ENCODE measurements at regions not wholly inside any gene's neighbourhood (a gene's known extent, or its start where the extent isn't known, plus 50 kb on each side); places are given as distances from the start of the nearest gene placed in this dataset.
A peak's percentile ranks its signal among the peaks of the same experiment; 100 is the strongest.

- Histone ChIP-seq H3K27me3 (ENCODE audit: control insufficient read depth in 1 of 2, insufficient read depth in 2 of 2, low read length in 2 of 2) (no peaks in the 10 kb centered on the region), H3K27ac (ENCODE audit: extremely low read length, insufficient read depth, low read length) (no peak overlapping the region), H3K9me3 (ENCODE audit: low read length) (peaks cover 40% of the 10 kb centered on the region), H2AFZ (ENCODE audit: low read length) (no peak overlapping the region), H4K20me1 (ENCODE audit: insufficient read depth, low read length) (no peaks in the 10 kb centered on the region), H3K79me2 (ENCODE audit: insufficient read depth, low read length) (no peaks in the 10 kb centered on the region), H3K4me3 (replicated peaks in 1 of 3; ENCODE audit: insufficient read depth in 1 of 3, low read depth in 2 of 3, low read length in 3 of 3) (no peak overlapping the region), H3K9ac (ENCODE audit: insufficient read depth, low read depth, low read length) (no peak overlapping the region), H3K4me2 (ENCODE audit: low read depth, low read length) (no peak overlapping the region), H3K4me1 (ENCODE audit: insufficient read depth, low read length) (no peaks in the 10 kb centered on the region), H3K36me3 (replicated peaks in 1 of 2; ENCODE audit: control insufficient read depth in 1 of 2, insufficient read depth in 2 of 2, low read length in 2 of 2) (no peaks in the 10 kb centered on the region)
- ChIA-PET CTCF (ENCODE audit: low intra/inter-chr PET ratio, low total read pairs) (no interaction called here), POLR2A (no interaction called here)
- ATAC-seq (no peak), FAIRE-seq (no peak), DNase-seq (ENCODE audit: low spot score) (no peak)
- TF ChIP-seq RBAK (CRISPR knock-in tag; IDR thresholded peaks at IDR 0.05) = no peak
- peak; percentile 73 for TF ChIP-seq MAFF (IDR thresholded peaks at IDR 0.05; ENCODE audit: low read depth, low read length)
- TF ChIP-seq ZNF558 (CRISPR knock-in tag; IDR thresholded peaks at IDR 0.05; ENCODE audit: borderline replicate concordance) = no peak
- TF ChIP-seq MAFK (conservative IDR thresholded peaks at IDR 0.05 in 1 of 2, IDR thresholded peaks at IDR 0.05 in 1 of 2; ENCODE audit: low read length in 2 of 2) = peak; percentile 68 to 79
- TF ChIP-seq ISX (CRISPR knock-in tag; conservative IDR thresholded peaks at IDR 0.05) = no peak
- no peak for TF ChIP-seq ZNF781 (CRISPR knock-in tag; IDR thresholded peaks at IDR 0.05; ENCODE audit: borderline replicate concordance, not compliant biosample characterization)
- TF ChIP-seq SP1 (IDR thresholded peaks at IDR 0.05) = no peak
- TF ChIP-seq SP1 (CRISPR knock-in tag; IDR thresholded peaks at IDR 0.05) = no peak
- TF ChIP-seq CREB1 (IDR thresholded peaks at IDR 0.05) = peak; percentile 85
- TF ChIP-seq CREB1 (CRISPR knock-in tag; IDR thresholded peaks at IDR 0.05) = no peak
- intact Hi-C loops (cut with micrococcal nuclease; ENCODE audit: unreplicated experiment) = no loop called here
- in situ Hi-C loops (cut with HindIII; ENCODE audit: extremely low pct_ligation_motif_present, low pct_unique_long_range_greater_than_20kb) = no loop called here
- 0% methylated on average over 1 of the region's 1 CpG for WGBS (ENCODE audit: low lambda C conversion rate)
- BruUV-seq (replicated peaks) = no TSS peak
Observed at GRCh38 chr2:4217737-4218136, 514.4 kb downstream of the DCDC2C start.

GRCh38 chr2:4219101-4219500 is 515.7 kb downstream of the DCDC2C start:
- no TSS peak for BruUV-seq (replicated peaks)
- H3K9ac ChIP-seq (ENCODE audit: insufficient read depth, low read depth, low read length) = no peak overlapping the region
- intact Hi-C loops (cut with micrococcal nuclease; ENCODE audit: unreplicated experiment) = no loop called here
- ATAC-seq = no peak
- FAIRE-seq = no peak
- WGBS (ENCODE audit: low lambda C conversion rate) = 0% methylated on average over 1 of the region's 1 CpG
- peaks cover 43% of the 10 kb centered on the region for H3K9me3 ChIP-seq (ENCODE audit: low read length)
- no peak overlapping the region for H3K27ac ChIP-seq (ENCODE audit: extremely low read length, insufficient read depth, low read length)
- H3K4me3 ChIP-seq (replicated peaks in 1 of 3; ENCODE audit: insufficient read depth in 1 of 3, low read depth in 2 of 3, low read length in 3 of 3) = no peak overlapping the region
- H3K79me2 ChIP-seq (ENCODE audit: insufficient read depth, low read length) = no peaks in the 10 kb centered on the region
- DNase-seq (ENCODE audit: low spot score) = no peak
- H3K27me3 ChIP-seq (ENCODE audit: control insufficient read depth in 1 of 2, insufficient read depth in 2 of 2, low read length in 2 of 2) = no peaks in the 10 kb centered on the region
- in situ Hi-C loops (cut with HindIII; ENCODE audit: extremely low pct_ligation_motif_present, low pct_unique_long_range_greater_than_20kb) = no loop called here
- no peaks in the 10 kb centered on the region for H3K4me1 ChIP-seq (ENCODE audit: insufficient read depth, low read length)
- ChIA-PET CTCF (ENCODE audit: low intra/inter-chr PET ratio, low total read pairs) (no interaction called here), POLR2A (no interaction called here)
- no peak overlapping the region for H3K4me2 ChIP-seq (ENCODE audit: low read depth, low read length)
- H3K36me3 ChIP-seq (replicated peaks in 1 of 2; ENCODE audit: control insufficient read depth in 1 of 2, insufficient read depth in 2 of 2, low read length in 2 of 2) = no peaks in the 10 kb centered on the region
- no peak overlapping the region for H2AFZ ChIP-seq (ENCODE audit: low read length)
- H4K20me1 ChIP-seq (ENCODE audit: insufficient read depth, low read length) = no peaks in the 10 kb centered on the region
- TF ChIP-seq ATF1 (CRISPR knock-in tag; IDR thresholded peaks at IDR 0.05) (no peak), YY1 (IDR thresholded peaks at IDR 0.05; ENCODE audit: insufficient read depth, insufficient replicate concordance, low read depth, low read length) (no peak), CBX5 (CRISPR knock-in tag; IDR thresholded peaks at IDR 0.05; ENCODE audit: borderline replicate concordance) (no peak), MYNN (CRISPR knock-in tag; IDR thresholded peaks at IDR 0.05; ENCODE audit: low read depth) (no peak), TCF12 (IDR thresholded peaks at IDR 0.05) (no peak), TCF12 (CRISPR knock-in tag; IDR thresholded peaks at IDR 0.05) (no peak), ZNF550 (CRISPR knock-in tag; IDR thresholded peaks at IDR 0.05; ENCODE audit: borderline replicate concordance) (no peak), HOMEZ (CRISPR knock-in tag; IDR thresholded peaks at IDR 0.05; ENCODE audit: low read depth) (no peak), JDP2 (CRISPR knock-in tag; IDR thresholded peaks at IDR 0.05; ENCODE audit: borderline replicate concordance) (no peak), ZSCAN20 (CRISPR knock-in tag; IDR thresholded peaks at IDR 0.05; ENCODE audit: borderline replicate concordance) (no peak)
- TF ChIP-seq, protein P1, sequence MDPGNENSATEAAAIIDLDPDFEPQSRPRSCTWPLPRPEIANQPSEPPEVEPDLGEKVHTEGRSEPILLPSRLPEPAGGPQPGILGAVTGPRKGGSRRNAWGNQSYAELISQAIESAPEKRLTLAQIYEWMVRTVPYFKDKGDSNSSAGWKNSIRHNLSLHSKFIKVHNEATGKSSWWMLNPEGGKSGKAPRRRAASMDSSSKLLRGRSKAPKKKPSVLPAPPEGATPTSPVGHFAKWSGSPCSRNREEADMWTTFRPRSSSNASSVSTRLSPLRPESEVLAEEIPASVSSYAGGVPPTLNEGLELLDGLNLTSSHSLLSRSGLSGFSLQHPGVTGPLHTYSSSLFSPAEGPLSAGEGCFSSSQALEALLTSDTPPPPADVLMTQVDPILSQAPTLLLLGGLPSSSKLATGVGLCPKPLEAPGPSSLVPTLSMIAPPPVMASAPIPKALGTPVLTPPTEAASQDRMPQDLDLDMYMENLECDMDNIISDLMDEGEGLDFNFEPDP (CRISPR knock-in tag; conservative IDR thresholded peaks at IDR 0.05) = no peak
